Heart left ventricle (tissue), 16 donors: ENCODE measurements at regions not wholly inside any gene's neighbourhood (a gene's known extent, or its start where the extent isn't known, plus 50 kb on each side); places are given as distances from the start of the nearest gene placed in this dataset.
A peak's percentile ranks its signal among the peaks of the same experiment; 100 is the strongest.

ENCODE experiments used
- ATAC-seq, 4 donors: fragments of 200-7000 bp; cut with Tn5 transposase; one replicate each; pipeline ENCODE4 v1.9.1; 2020 to 2022; ENCODE audit warnings: moderate library complexity in 4 of 4, mild to moderate bottlenecking in 3 of 4, moderate number of reproducible peaks in 1 of 4
- DNase-seq, 5 donors: peaks; one replicate each; pipeline ENCODE4 v3.0.0-alpha.2; 2020
- H3K27ac ChIP-seq, 12 donors: fragments of 200-600 bp; sonication (generic) in 4 of 12; one replicate each; pipeline versions ENCODE4 v1.5.0 to v1.8.0; 2016 to 2022; ENCODE audit warnings: mild to moderate bottlenecking in 2 of 12
- H3K27me3 ChIP-seq, 9 donors: fragments of 200-600 bp; sonication (generic) in 2 of 9; one replicate each; pipeline versions ENCODE4 v1.5.1 to v1.8.0; 2016 to 2022; ENCODE audit warnings: mild to moderate bottlenecking in 3 of 9
- H3K36me3 ChIP-seq, 9 donors: fragments of 200-600 bp; sonication (generic) in 2 of 9; one replicate each; pipeline versions ENCODE4 v1.5.0 to v1.8.0; 2018 to 2022; ENCODE audit warnings: mild to moderate bottlenecking in 2 of 9
- H3K4me1 ChIP-seq, 12 donors: fragments of 200-600 bp; sonication (generic) in 4 of 12; one replicate each; pipeline versions ENCODE4 v1.5.0 to v1.8.0; 2016 to 2022; ENCODE audit warnings: mild to moderate bottlenecking in 3 of 12
- H3K4me3 ChIP-seq, 12 donors: fragments of 200-600 bp; sonication (generic) in 4 of 12; one replicate each; pipeline versions ENCODE4 v1.5.0 to v1.8.0; 2017 to 2022; ENCODE audit warnings: mild to moderate bottlenecking in 9 of 12, moderate library complexity in 4 of 12
- H3K9me3 ChIP-seq, 12 donors: fragments of 200-600 bp; sonication (generic) in 4 of 12; one replicate each; pipeline versions ENCODE4 v1.5.0 to v1.8.0; 2016 to 2022; ENCODE audit warnings: mild to moderate bottlenecking in 1 of 12
- CTCF ChIP-seq, 12 donors: fragments of 200-600 bp; sonication (generic) in 4 of 12; IDR thresholded peaks; one replicate each; pipeline versions ENCODE4 v1.5.0 to v1.8.0; 2018 to 2022; ENCODE audit warnings: antibody characterized with exemption in 12 of 12, mild to moderate bottlenecking in 5 of 12
- POLR2A ChIP-seq, 2 donors: fragments of 450-650 bp; IDR thresholded peaks; one replicate each; pipeline ENCODE4 v1.6.1; 2017; ENCODE audit warnings: antibody characterized with exemption in 2 of 2, mild to moderate bottlenecking in 2 of 2, moderate library complexity in 2 of 2
- whole genome bisulfite sequencing, 4 donors: extraction: QIAGEN DNeasy Blood & Tissue Kit in 2 of 4; methylation state at CpG; one replicate each; pipeline versions ENCODE4 v1.1.5 to v1.1.7; 2013 to 2018; 5-methylcytosine and 5-hydroxymethylcytosine counted together
- intact Hi-C, 10 donors: fragments of 100-400 bp; cut with DNase I; formaldehyde crosslinking; loops; one replicate each; pipeline versions ENCODE4 v1.11.1 to v1.14.2; 2022
- donor health status: ischemic (EF 13 %, LVEDD 7.1; RV severe dilation, severe dysfunction).
- donor health status: healthy with polysubstance abuse.
- donor health status: DM: no; HTN: yes; CAD: no.
- donor health status: DM: no; HTN: no; CAD: no.
- donor health status: ischemic (EF 25% LVEDD 6.9; RV normal size, moderate dysfunction).
- donor health status: ischemic (EF 25% LVEDD 5.7; RV mildly dilated, moderate dysfunction).
- donor health status: healthy.
- donor health status: DM: yes; HTN: yes; CAD: no.
- donor health status: ischemic (EF 35%, LVEDD 5.7; RV mildly dilated, moderate dysfunction).
- donor health status: nonischemic (EF 11% LVEDD 7.7; RV severe dilation, severe dysfunction).
- donor health status: DM: yes; HTN: yes; CAD: no.
- donor health status: PGD.
- donor health status: ischemic (EF 29% LVEDD 5.4; RV normal size, mild dysfunction).
- donor health status: nonischemic (EF 23%, LVEDD 6.1; RV moderate dilation, normal function).

GRCh38 chr3:30458376-30459171 is 147.8 kb upstream of the TGFBR2 start:
- DNase-seq, result no peak
- H3K27me3 ChIP-seq, result no peaks in the 10 kb centered on the region

GRCh38 chr3:30461311-30461710 is 145.1 kb upstream of the TGFBR2 start:
- peaks cover 0 to 16% (median 0%) of the 10 kb centered on the region in 12 donors for H3K4me1 ChIP-seq
- DNase-seq (no peak), ATAC-seq (no peak)
- WGBS, 4 donors, result 87 to 92% (median 88%) methylated on average over 2 of the region's 2 CpGs
- H3K9me3 ChIP-seq, result peaks cover 0 to 47% (median 9%) of the 10 kb centered on the region in 12 donors
- no peaks in the 10 kb centered on the region for H3K27me3 ChIP-seq
- TF ChIP-seq CTCF (IDR thresholded peaks at IDR 0.05), result no peak
- no peak for TF ChIP-seq POLR2A (IDR thresholded peaks at IDR 0.05)
- H3K27ac ChIP-seq, result no peak overlapping the region
- H3K36me3 ChIP-seq, result no peaks in the 10 kb centered on the region
- intact Hi-C loops, result no loop called here
- no peak overlapping the region for H3K4me3 ChIP-seq

More at GRCh38 chr3:30458376-30459171, 147.8 kb upstream of the TGFBR2 start:
- WGBS, 4 donors, result 58 to 93% (median 75%) methylated on average over 1 of the region's 1 CpG
- intact Hi-C loops, result no loop called here
- ATAC-seq, result peak in 2 of 4 donors; percentile 20 to 69
- peaks cover 0 to 28% (median 4%) of the 10 kb centered on the region in 12 donors for H3K9me3 ChIP-seq
- H3K36me3 ChIP-seq, result no peaks in the 10 kb centered on the region
- H3K4me1 ChIP-seq, result peaks cover 0 to 22% (median 3%) of the 10 kb centered on the region in 12 donors
- H3K4me3 ChIP-seq, result no peak overlapping the region
- peak overlapping the region in 5 of 12 donors; percentile 0 to 74 (median 25) for H3K27ac ChIP-seq
- TF ChIP-seq POLR2A (IDR thresholded peaks at IDR 0.05), result no peak
- no peak for TF ChIP-seq CTCF (IDR thresholded peaks at IDR 0.05)

- no peak for ATAC-seq
- TF ChIP-seq CTCF (IDR thresholded peaks at IDR 0.05), result no peak
- TF ChIP-seq POLR2A (IDR thresholded peaks at IDR 0.05), result no peak
- 81 to 91% (median 87%) methylated on average over 2 of the region's 2 CpGs for WGBS, 4 donors
These were observed 143.5 kb upstream of the TGFBR2 start for GRCh38 chr3:30462721-30463470.

GRCh38 chr3:30464381-30464780 is 142.0 kb upstream of the TGFBR2 start:
- no peak for DNase-seq
- Histone ChIP-seq H3K27ac (peak overlapping the region in 1 of 12 donors; percentile 68), H3K9me3 (peaks cover 0 to 29% (median 2%) of the 10 kb centered on the region in 12 donors), H3K36me3 (no peaks in the 10 kb centered on the region), H3K27me3 (no peaks in the 10 kb centered on the region), H3K4me3 (no peak overlapping the region), H3K4me1 (peaks cover 0 to 3% (median 0%) of the 10 kb centered on the region in 12 donors)
- intact Hi-C loops, result no loop called here
- no peak for ATAC-seq
- TF ChIP-seq CTCF (IDR thresholded peaks at IDR 0.05) (no peak), POLR2A (IDR thresholded peaks at IDR 0.05) (no peak)

More at GRCh38 chr3:30462721-30463470, 143.5 kb upstream of the TGFBR2 start:
- no peak for DNase-seq
- Histone ChIP-seq H3K4me1 (peaks cover 0 to 7% (median 0%) of the 10 kb centered on the region in 12 donors), H3K36me3 (no peaks in the 10 kb centered on the region), H3K27ac (peak overlapping the region in 1 of 12 donors; percentile 40), H3K4me3 (no peak overlapping the region), H3K27me3 (no peaks in the 10 kb centered on the region), H3K9me3 (peaks cover 0 to 44% (median 9%) of the 10 kb centered on the region in 12 donors)
- intact Hi-C loops, result no loop called here
